AG08395 (cell line): ENCODE measurements at regions not wholly inside any gene's neighbourhood (a gene's known extent, or its start where the extent isn't known, plus 50 kb on each side); places are given as distances from the start of the nearest gene placed in this dataset.
A peak's percentile ranks its signal among the peaks of the same experiment; 100 is the strongest.

Experiments
- DNase-seq: peaks from one replicate; pipeline ENCODE4 v3.0.0; 2012; ENCODE audit warnings: mixed read lengths, low spot score

GRCh38 chr7:128167791-128168666 lies 73.0 kb upstream of the LEP start:
- DNase-seq = no peak

- peak; percentile 39 for DNase-seq
Measured at GRCh38 chr7:128168667-128169210, 72.3 kb upstream of the LEP start.

GRCh38 chr7:128170461-128170860 lies 70.6 kb upstream of the LEP start:
- DNase-seq = no peak

- DNase-seq = no peak
Measured at GRCh38 chr7:128171342-128171918, 69.6 kb upstream of the LEP start.

- DNase-seq = no peak
Measured at GRCh38 chr7:128172151-128172550, 68.9 kb upstream of the LEP start.

- no peak for DNase-seq
Measured at GRCh38 chr7:128172963-128173362, 68.1 kb upstream of the LEP start.

GRCh38 chr7:128174386-128174785 lies 66.7 kb upstream of the LEP start:
- no peak for DNase-seq

- no peak for DNase-seq
Measured at GRCh38 chr7:128176696-128177095, 64.4 kb upstream of the LEP start.

- no peak for DNase-seq
Measured at GRCh38 chr7:128177768-128178550, 63.1 kb upstream of the LEP start.

GRCh38 chr7:128178611-128179010 lies 62.5 kb upstream of the LEP start:
- DNase-seq = no peak

GRCh38 chr7:128188396-128189230 lies 52.5 kb upstream of the LEP start:
- no peak for DNase-seq

GRCh38 chr7:128189231-128189930 lies 51.7 kb upstream of the LEP start:
- no peak for DNase-seq

- DNase-seq = no peak
Measured at GRCh38 chr7:128190051-128190647, 50.9 kb upstream of the LEP start.

GRCh38 chr7:128191136-128191844 lies 49.8 kb upstream of the LEP start:
- DNase-seq = no peak
